Panc1 (cell line): ENCODE measurements at regions not wholly inside any gene's neighbourhood (a gene's known extent, or its start where the extent isn't known, plus 50 kb on each side); places are given as distances from the start of the nearest gene placed in this dataset.

Experiments
- ATAC-seq: fragments of 200-7000 bp; cut with Tn5 transposase; 2 replicates; pipeline ENCODE4 v1.9.1; 2020; ENCODE audit warnings: mild to moderate bottlenecking, moderate library complexity
- BruUV-seq: library from RNA; stranded (reverse); fragments of 400-500 nt; replicated peaks from 2 replicates; lab custom pipeline; 2021; lab: Mats Ljungman, UMichigan
- CTCF ChIA-PET: fragments of 300-600 bp; sonication (Branson Sonifier 250); formaldehyde crosslinking; loops from one replicate; lab custom pipeline; 2022; ENCODE audit warnings: antibody characterized with exemption; lab: Charles Lee
- POLR2A ChIA-PET: fragments of 300-600 bp; sonication (Branson Sonifier 250); formaldehyde crosslinking; loops from one replicate; lab custom pipeline; 2022; ENCODE audit warnings: antibody characterized with exemption; lab: Charles Lee
- DNase-seq: peaks from one replicate; pipeline ENCODE4 v3.0.0-alpha.2; 2010; ENCODE audit warnings: low read depth, low spot score
- H3K27ac ChIP-seq: 2 replicates; pipeline ENCODE4 v1.5.1; 2011; ENCODE audit warnings: mild to moderate bottlenecking, low read length, inconsistent platforms
- H3K27me3 ChIP-seq: fragments of 200-500 bp; sonication (Bioruptor generic); 2 replicates; pipeline ENCODE4 v1.6.0; 2014; ENCODE audit warnings: low read length, inconsistent platforms; ENCODE audit not compliant: control insufficient read depth, insufficient read depth
- H3K36me3 ChIP-seq: fragments of 200-500 bp; sonication (Bioruptor generic); 2 replicates; pipeline ENCODE4 v1.5.1; 2014; ENCODE audit warnings: inconsistent platforms, mild to moderate bottlenecking, low read length, moderate library complexity; ENCODE audit not compliant: control insufficient read depth, insufficient read depth
- H3K4me1 ChIP-seq: 2 replicates; pipeline ENCODE4 v1.5.1; 2011; ENCODE audit warnings: inconsistent platforms, mild to moderate bottlenecking, low read length, moderate library complexity; ENCODE audit not compliant: control insufficient read depth, insufficient read depth
- H3K4me3 ChIP-seq, 2 experiments: 2 replicates each; pipeline ENCODE4 v1.5.1; 2011 to 2012; ENCODE audit warnings: low read depth in 2 of 2, low read length in 2 of 2, mild to moderate bottlenecking in 2 of 2, inconsistent platforms in 1 of 2, moderate library complexity in 1 of 2
- H3K9me3 ChIP-seq: fragments of 200-500 bp; sonication (Bioruptor generic); 2 replicates; pipeline ENCODE4 v1.5.1; 2014; ENCODE audit warnings: low read depth, mild to moderate bottlenecking, inconsistent platforms, low read length, moderate library complexity; ENCODE audit not compliant: control insufficient read depth, insufficient read depth
- POLR2AphosphoS5 ChIP-seq: IDR thresholded peaks from 2 replicates; pipeline ENCODE4 v1.6.1; 2012; ENCODE audit warnings: mild to moderate bottlenecking, low read depth, low read length, moderate library complexity
- REST ChIP-seq, 2 experiments: IDR thresholded peaks; 2 replicates each; pipeline ENCODE4 v1.6.1; 2011 to 2012; ENCODE audit warnings: low read depth in 2 of 2, control low read depth in 1 of 2, low read length in 1 of 2, mild to moderate bottlenecking in 1 of 2, moderate library complexity in 1 of 2; ENCODE audit not compliant: insufficient read depth in 1 of 2
- SIN3A ChIP-seq: IDR thresholded peaks from 2 replicates; pipeline ENCODE4 v1.6.1; 2012; ENCODE audit warnings: low read depth, mild to moderate bottlenecking, low read length, moderate library complexity, borderline replicate concordance; ENCODE audit not compliant: insufficient read depth
- in situ Hi-C: cut with HindIII; loops from 2 replicates; pipeline ENCODE4 v1.10.0; 2016; ENCODE audit warnings: low sequenced_read_pairs, low pct_unique_long_range_greater_than_20kb
- intact Hi-C: fragments of 100-400 bp; cut with micrococcal nuclease; formaldehyde crosslinking; loops from one replicate; pipeline ENCODE4 v1.10.0; 2022; ENCODE audit not compliant: unreplicated experiment
- TF ChIP-seq, protein P1 (sequence below): fragments of 450-650 bp; IDR thresholded peaks from 2 replicates; pipeline ENCODE4 v1.5.1; 2017; ENCODE audit warnings: mild to moderate bottlenecking

DNA sequence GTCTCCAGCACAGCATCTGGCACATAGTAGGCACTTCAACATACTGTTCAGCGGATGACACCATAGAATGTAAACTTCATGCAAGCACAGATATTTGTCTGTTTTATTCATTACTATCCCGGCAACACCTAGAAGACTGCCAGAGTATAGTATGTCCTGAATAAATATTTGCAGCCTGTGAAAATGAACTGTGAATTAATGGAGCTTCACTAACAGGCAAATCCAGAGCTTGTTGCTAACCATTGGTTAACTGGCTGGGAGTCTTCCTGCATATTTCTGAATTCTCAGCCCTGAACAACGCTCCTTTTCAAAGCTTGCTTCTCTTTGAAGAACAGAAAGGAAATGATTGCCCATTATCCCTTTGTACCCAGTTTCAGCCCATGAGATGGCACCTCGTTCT lies 243.3 kb upstream of the CRY1 start:
- no peak for TF ChIP-seq REST (IDR thresholded peaks at IDR 0.05; ENCODE audit: insufficient read depth in 1 of 2, low read depth in 2 of 2, low read length in 1 of 2)
- ATAC-seq (no peak), DNase-seq (no peak)
- H3K36me3 ChIP-seq, result no peaks in the 10 kb centered on the region
- no peak overlapping the region for H3K4me3 ChIP-seq
- no peak overlapping the region for H3K27ac ChIP-seq
- BruUV-seq, result no TSS peak
- no peaks in the 10 kb centered on the region for H3K9me3 ChIP-seq
- H3K4me1 ChIP-seq, result no peaks in the 10 kb centered on the region
- in situ Hi-C loops, result no loop called here
- peaks cover 12% of the 10 kb centered on the region for H3K27me3 ChIP-seq
- POLR2A ChIA-PET, result no interaction called here
- intact Hi-C loops, result no loop called here
- CTCF ChIA-PET, result interaction anchor here (0.5 to 0.8 kb wide), 2 partner anchors 21 to 65 kb away, joined by 4 to 5 read pairs; no protein-coding TSS in a partner anchor

DNA sequence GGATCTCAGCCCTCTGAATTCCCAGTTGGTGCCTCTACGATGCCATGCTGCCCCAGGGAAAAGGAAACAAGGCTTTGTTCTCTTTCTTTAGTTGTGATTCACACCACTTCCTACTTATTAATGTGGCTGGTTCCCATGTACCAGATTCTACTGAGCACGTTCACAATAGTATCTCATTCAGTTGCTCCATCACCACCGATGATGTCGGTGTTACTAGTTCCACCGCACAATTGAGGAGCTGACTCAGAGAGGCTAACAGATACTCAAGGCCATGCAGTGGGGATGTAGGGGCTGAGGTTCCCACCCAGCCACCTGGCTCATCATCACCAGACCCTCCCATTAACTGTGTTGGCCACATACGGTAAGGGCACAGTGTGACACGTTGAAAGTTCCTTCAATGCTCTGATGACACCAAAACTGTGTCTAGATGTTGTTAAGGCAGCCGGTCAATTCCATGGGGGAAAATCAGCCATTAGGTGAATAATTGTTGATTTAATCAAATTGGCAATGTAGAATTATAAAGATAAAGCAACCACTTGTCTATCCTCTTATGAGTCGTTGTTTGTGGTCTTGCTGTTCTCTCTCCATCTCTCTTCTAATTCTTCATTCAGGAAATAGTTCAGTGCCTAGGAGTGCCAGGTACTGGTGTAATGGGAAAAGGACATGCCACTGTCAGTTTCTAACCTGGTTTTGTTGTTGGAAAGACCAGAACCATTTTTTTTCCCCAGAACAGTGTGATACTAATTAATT lies 244.2 kb upstream of the CRY1 start:
- POLR2A ChIA-PET, result no interaction called here
- CTCF ChIA-PET, result interaction anchor here (0.5 to 0.8 kb wide), 2 partner anchors 21 to 64 kb away, joined by 4 to 5 read pairs; no protein-coding TSS in a partner anchor
- BruUV-seq, result no TSS peak
- Histone ChIP-seq H3K4me1 (no peaks in the 10 kb centered on the region), H3K36me3 (no peaks in the 10 kb centered on the region), H3K4me3 (no peak overlapping the region), H3K27me3 (peaks cover 12% of the 10 kb centered on the region), H3K9me3 (no peaks in the 10 kb centered on the region), H3K27ac (no peak overlapping the region)
- ATAC-seq (no peak), DNase-seq (no peak)
- in situ Hi-C loops, result no loop called here
- intact Hi-C loops, result no loop called here
- TF ChIP-seq POLR2AphosphoS5 (no peak), REST (IDR thresholded peaks at IDR 0.05; ENCODE audit: insufficient read depth in 1 of 2, low read depth in 2 of 2, low read length in 1 of 2) (no peak)

GRCh38 chr12:107339487-107339886 lies 246.1 kb upstream of the CRY1 start:
- Histone ChIP-seq H3K27ac (no peak overlapping the region), H3K36me3 (no peaks in the 10 kb centered on the region), H3K9me3 (no peaks in the 10 kb centered on the region), H3K27me3 (peaks cover 12% of the 10 kb centered on the region), H3K4me3 (no peak overlapping the region), H3K4me1 (no peaks in the 10 kb centered on the region)
- intact Hi-C loops (no loop called here), in situ Hi-C loops (no loop called here)
- ChIA-PET POLR2A (no interaction called here), CTCF (no interaction called here)
- no peak for DNase-seq
- TF ChIP-seq SIN3A (no peak), POLR2AphosphoS5 (no peak)
- TF ChIP-seq, protein P1, sequence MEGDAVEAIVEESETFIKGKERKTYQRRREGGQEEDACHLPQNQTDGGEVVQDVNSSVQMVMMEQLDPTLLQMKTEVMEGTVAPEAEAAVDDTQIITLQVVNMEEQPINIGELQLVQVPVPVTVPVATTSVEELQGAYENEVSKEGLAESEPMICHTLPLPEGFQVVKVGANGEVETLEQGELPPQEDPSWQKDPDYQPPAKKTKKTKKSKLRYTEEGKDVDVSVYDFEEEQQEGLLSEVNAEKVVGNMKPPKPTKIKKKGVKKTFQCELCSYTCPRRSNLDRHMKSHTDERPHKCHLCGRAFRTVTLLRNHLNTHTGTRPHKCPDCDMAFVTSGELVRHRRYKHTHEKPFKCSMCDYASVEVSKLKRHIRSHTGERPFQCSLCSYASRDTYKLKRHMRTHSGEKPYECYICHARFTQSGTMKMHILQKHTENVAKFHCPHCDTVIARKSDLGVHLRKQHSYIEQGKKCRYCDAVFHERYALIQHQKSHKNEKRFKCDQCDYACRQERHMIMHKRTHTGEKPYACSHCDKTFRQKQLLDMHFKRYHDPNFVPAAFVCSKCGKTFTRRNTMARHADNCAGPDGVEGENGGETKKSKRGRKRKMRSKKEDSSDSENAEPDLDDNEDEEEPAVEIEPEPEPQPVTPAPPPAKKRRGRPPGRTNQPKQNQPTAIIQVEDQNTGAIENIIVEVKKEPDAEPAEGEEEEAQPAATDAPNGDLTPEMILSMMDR, result no peak
- no TSS peak for BruUV-seq
- no peak for ATAC-seq
